GM13976 (cell line): ENCODE measurements at regions not wholly inside any gene's neighbourhood (a gene's known extent, or its start where the extent isn't known, plus 50 kb on each side); places are given as distances from the start of the nearest gene placed in this dataset.

Experiments
- DNase-seq: peaks from one replicate; pipeline ENCODE4 v3.0.0; 2012; ENCODE audit warnings: low spot score
- in situ Hi-C: fragments of 300-500 bp; cut with MboI; formaldehyde crosslinking; loops from one replicate; pipeline ENCODE4 v1.12.0; 2022; ENCODE audit warnings: low sequenced_read_pairs, mixed read lengths, inconsistent platforms; ENCODE audit not compliant: unreplicated experiment
- TF ChIP-seq, protein P1 (sequence below): IDR thresholded peaks from 2 replicates; pipeline ENCODE4 v1.5.1; 2012; ENCODE audit warnings: borderline replicate concordance, mild to moderate bottlenecking; ENCODE audit not compliant: insufficient read depth; ENCODE audit errors: extremely low read depth, missing control alignments, control extremely low read depth

DNA sequence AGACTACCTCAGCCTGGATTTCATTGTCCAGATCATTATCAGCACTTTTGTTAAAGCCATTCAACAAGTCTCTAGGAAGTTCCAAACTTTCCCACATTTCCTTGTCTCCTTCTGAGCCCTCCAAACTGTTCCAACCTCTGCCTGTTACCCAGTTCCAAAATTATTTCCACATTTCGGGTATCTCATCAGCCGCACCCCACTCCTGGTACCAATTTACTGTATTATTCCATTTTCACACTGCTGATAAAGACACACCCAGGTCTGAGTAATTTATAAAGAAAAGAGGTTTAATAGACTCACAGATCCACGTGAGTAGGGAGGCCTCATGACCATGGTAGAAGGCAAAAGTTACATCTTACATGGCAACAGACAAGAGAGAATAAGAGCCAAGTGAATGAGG, 1198.3 kb upstream of the ALCAM start:
- TF ChIP-seq, protein P1, sequence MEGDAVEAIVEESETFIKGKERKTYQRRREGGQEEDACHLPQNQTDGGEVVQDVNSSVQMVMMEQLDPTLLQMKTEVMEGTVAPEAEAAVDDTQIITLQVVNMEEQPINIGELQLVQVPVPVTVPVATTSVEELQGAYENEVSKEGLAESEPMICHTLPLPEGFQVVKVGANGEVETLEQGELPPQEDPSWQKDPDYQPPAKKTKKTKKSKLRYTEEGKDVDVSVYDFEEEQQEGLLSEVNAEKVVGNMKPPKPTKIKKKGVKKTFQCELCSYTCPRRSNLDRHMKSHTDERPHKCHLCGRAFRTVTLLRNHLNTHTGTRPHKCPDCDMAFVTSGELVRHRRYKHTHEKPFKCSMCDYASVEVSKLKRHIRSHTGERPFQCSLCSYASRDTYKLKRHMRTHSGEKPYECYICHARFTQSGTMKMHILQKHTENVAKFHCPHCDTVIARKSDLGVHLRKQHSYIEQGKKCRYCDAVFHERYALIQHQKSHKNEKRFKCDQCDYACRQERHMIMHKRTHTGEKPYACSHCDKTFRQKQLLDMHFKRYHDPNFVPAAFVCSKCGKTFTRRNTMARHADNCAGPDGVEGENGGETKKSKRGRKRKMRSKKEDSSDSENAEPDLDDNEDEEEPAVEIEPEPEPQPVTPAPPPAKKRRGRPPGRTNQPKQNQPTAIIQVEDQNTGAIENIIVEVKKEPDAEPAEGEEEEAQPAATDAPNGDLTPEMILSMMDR, result no peak
- DNase-seq, result no peak
- in situ Hi-C loops, result no loop called here

DNA sequence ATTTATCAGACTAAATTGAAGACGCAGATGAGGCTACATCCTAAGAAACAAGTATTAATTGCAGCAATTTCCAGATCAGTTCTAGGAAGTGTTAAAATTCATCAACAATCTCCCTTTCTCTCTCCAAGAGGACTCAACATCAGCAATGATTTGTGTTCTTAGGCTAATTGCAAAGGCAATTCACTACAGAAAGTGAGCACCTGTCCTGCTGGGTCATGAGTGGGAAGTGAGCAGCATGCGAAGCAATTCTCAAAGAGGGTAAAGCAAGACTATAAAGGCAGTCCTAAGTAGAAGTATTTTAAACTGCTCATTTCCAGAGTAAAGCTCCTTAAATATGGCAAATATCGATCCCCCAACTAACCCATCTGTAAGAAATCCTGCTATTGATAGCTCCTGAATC, 1191.0 kb upstream of the ALCAM start:
- in situ Hi-C loops, result no loop called here
- TF ChIP-seq, protein P1, result no peak
- DNase-seq, result no peak

DNA sequence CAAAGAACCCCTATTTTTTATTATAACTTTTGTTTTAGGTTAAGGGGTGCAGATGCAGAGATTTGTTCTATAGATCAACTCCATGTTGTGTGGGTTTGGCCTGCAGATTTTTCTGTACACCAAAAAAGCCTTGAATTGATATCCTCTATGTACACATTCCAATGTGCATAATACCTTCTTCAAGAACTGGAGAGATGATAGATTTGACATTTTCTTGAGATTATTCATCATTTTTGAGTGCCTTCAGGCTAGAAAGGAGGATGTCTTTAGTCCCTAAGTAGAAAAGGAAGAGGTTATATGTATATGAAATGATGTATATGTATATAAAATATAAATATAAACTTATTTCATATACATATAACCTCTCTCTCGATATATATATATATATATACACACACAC, 1190.0 kb upstream of the ALCAM start:
- in situ Hi-C loops, result no loop called here
- TF ChIP-seq, protein P1, result no peak
- no peak for DNase-seq

DNA sequence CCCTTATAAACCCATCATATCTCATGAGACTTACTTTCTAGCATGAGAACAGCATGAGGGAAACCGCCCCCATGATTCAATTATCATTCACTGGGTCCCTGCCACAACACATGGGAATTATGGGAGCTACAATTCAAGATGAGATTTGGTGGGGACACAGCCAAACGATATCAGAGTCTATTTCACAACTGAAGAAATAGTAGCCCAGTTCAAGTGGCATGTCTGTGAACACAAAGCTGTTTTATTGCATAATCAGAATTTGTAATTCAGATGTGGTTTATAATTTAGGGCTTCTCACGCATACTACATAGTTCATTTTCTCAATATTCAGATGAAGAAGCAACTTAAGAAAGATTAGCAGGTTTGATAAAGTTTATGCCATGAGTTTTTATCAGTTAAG, 1188.0 kb upstream of the ALCAM start:
- TF ChIP-seq, protein P1, result no peak
- in situ Hi-C loops, result no loop called here
- DNase-seq, result no peak

DNA sequence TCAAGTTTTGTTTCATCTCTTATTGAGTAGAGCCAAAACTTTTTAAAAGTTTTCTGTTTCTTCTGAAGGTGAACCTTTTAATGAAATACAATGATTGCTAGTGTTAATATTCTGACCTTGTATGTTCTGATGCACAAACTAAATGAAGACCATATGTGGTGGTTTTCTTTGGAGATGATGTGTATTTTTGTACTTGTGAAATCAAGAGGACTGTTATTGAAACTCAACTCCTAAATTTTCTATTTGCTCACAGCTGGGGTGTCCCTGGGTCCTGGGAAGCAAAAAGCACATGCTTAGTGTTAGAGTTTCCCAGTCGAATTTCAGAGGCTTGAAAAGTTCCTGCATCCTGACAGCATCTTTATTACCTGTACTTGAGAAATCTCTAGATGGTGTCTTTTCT, 1185.8 kb upstream of the ALCAM start:
- DNase-seq, result no peak
- in situ Hi-C loops, result no loop called here
- TF ChIP-seq, protein P1, result no peak

DNA sequence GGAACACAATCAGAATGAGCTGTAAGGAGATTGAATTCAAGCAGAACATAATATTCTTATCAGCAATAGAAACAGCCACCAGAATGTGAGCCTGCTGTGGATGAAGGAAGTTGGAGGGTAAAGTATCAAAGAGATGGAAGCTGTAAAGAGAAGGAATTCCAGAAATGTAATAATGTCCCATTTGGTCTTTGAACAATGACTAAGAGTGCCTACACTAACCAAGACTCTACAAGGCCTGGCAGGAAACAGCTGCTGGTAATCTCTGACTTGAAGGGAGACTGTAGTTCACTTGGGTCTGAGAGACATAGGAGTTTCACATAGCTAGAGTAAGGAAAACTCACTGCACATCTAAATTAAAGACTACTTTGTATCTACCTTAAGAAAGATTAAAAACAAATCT, 1176.0 kb upstream of the ALCAM start:
- DNase-seq, result no peak
- in situ Hi-C loops, result no loop called here
- TF ChIP-seq, protein P1, result no peak

DNA sequence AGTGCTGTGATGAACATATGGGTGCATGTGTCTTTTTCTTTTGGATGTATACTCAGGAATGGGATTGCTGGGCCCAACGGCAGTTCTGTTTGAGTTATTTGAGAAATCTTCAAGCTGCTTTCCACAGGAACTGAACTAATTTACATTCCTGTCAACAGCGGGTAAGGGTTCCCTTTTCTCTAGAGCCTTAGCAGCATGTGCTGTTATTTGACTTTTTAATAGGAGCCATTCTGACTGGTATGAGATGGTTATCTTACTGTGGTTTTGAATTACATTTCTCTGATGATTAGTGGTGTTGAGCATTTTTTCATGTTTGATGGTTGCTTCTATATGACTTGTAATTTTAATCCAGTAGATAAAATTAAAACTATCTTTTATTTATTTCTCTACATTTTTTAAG, 1168.6 kb upstream of the ALCAM start:
- in situ Hi-C loops, result no loop called here
- TF ChIP-seq, protein P1, result no peak
- DNase-seq, result no peak
